Neural progenitor cell (in vitro differentiated cells): ENCODE measurements at regions not wholly inside any gene's neighbourhood (a gene's known extent, or its start where the extent isn't known, plus 50 kb on each side); places are given as distances from the start of the nearest gene placed in this dataset.

Source experiments
- DNase-seq: peaks from one replicate; pipeline ENCODE4 v3.0.0-alpha.2; 2016; ENCODE audit warnings: low spot score
- H2AFZ ChIP-seq: fragments of 200-600 bp; sonication (generic); replicated peaks from 2 replicates; pipeline ENCODE4 v1.6.1; 2016; ENCODE audit warnings: antibody characterized with exemption
- H3F3A ChIP-seq: fragments of 200-600 bp; sonication (generic); 2 replicates; pipeline ENCODE4 v1.6.1; 2016; ENCODE audit warnings: antibody characterized with exemption, low read depth
- H3K27ac ChIP-seq: fragments of 200-600 bp; sonication (generic); 2 replicates; pipeline ENCODE4 v1.5.1; 2016; ENCODE audit warnings: mild to moderate bottlenecking
- H3K27me3 ChIP-seq: fragments of 200-600 bp; sonication (generic); 2 replicates; pipeline ENCODE4 v1.6.1; 2016; ENCODE audit warnings: mild to moderate bottlenecking, moderate library complexity
- H3K36me3 ChIP-seq: fragments of 200-600 bp; sonication (generic); 2 replicates; pipeline ENCODE4 v1.5.1; 2016
- H3K4me1 ChIP-seq: fragments of 200-600 bp; sonication (generic); 2 replicates; pipeline ENCODE4 v1.6.1; 2016; ENCODE audit warnings: mixed run types
- H3K4me2 ChIP-seq: fragments of 200-600 bp; sonication (generic); 2 replicates; pipeline ENCODE4 v1.6.1; 2016
- H3K4me3 ChIP-seq: fragments of 200-600 bp; sonication (generic); 2 replicates; pipeline ENCODE4 v1.5.1; 2016
- H3K79me2 ChIP-seq: fragments of 200-600 bp; sonication (generic); 2 replicates; pipeline ENCODE4 v1.6.1; 2016; ENCODE audit warnings: low read depth
- H3K9ac ChIP-seq: fragments of 200-600 bp; sonication (generic); 2 replicates; pipeline ENCODE4 v1.6.1; 2016
- H3K9me3 ChIP-seq: fragments of 200-600 bp; sonication (generic); 2 replicates; pipeline ENCODE4 v1.5.1; 2016; ENCODE audit warnings: low read depth
- H4K20me1 ChIP-seq: fragments of 200-600 bp; sonication (generic); 2 replicates; pipeline ENCODE4 v1.6.1; 2016; ENCODE audit warnings: low read depth
- H3K27ac Mint-ChIP-seq: 3 replicates; pipeline ENCODE4 v1.8.0; 2021; ENCODE audit warnings: mixed read lengths
- H3K27me3 Mint-ChIP-seq: 2 replicates; pipeline ENCODE4 v1.8.0; 2022; ENCODE audit warnings: low read depth, mild to moderate bottlenecking, inconsistent platforms, moderate library complexity, mixed read lengths; ENCODE audit not compliant: insufficient read depth
- H3K36me3 Mint-ChIP-seq: 3 replicates; pipeline ENCODE4 v1.8.0; 2021; ENCODE audit warnings: mixed read lengths
- H3K4me1 Mint-ChIP-seq: 3 replicates; pipeline ENCODE4 v1.8.0; 2021; ENCODE audit warnings: mixed read lengths
- H3K4me3 Mint-ChIP-seq: 3 replicates; pipeline ENCODE4 v1.8.0; 2021; ENCODE audit warnings: mild to moderate bottlenecking, moderate library complexity, mixed read lengths
- H3K9me3 Mint-ChIP-seq: 3 replicates; pipeline ENCODE4 v1.8.0; 2020; ENCODE audit warnings: mixed read lengths
- CTCF ChIP-seq: fragments of 200-600 bp; sonication (generic); IDR thresholded peaks from 2 replicates; pipeline ENCODE4 v1.5.1; 2017; ENCODE audit warnings: antibody characterized with exemption, mild to moderate bottlenecking
- EZH2 ChIP-seq: fragments of 200-600 bp; sonication (generic); IDR thresholded peaks from 2 replicates; pipeline ENCODE4 v1.6.1; 2017; ENCODE audit warnings: antibody characterized with exemption, mild to moderate bottlenecking, moderate library complexity
- EZH2phosphoT487 ChIP-seq: fragments of 200-600 bp; sonication (generic); IDR thresholded peaks from 2 replicates; pipeline ENCODE4 v1.6.1; 2017; ENCODE audit warnings: antibody characterized with exemption

- Histone ChIP-seq H3K4me2 (no peak overlapping the region), H3K9me3 (no peaks in the 10 kb centered on the region), H3K79me2 (no peaks in the 10 kb centered on the region), H2AFZ (no peak overlapping the region), H3K36me3 (no peaks in the 10 kb centered on the region), H3K27me3 (no peaks in the 10 kb centered on the region), H3K4me1 (no peaks in the 10 kb centered on the region), H3K4me3 (no peak overlapping the region), H3K9ac (no peak overlapping the region), H3F3A (no peaks in the 10 kb centered on the region), H3K27ac (no peak overlapping the region), H4K20me1 (no peaks in the 10 kb centered on the region)
- Mint-ChIP-seq H3K4me3 (no peak overlapping the region), H3K9me3 (no peaks in the 10 kb centered on the region), H3K27ac (no peak overlapping the region), H3K27me3 (no peaks in the 10 kb centered on the region), H3K36me3 (no peaks in the 10 kb centered on the region), H3K4me1 (no peaks in the 10 kb centered on the region)
- DNase-seq: no peak
- TF ChIP-seq CTCF (no peak), EZH2phosphoT487 (no peak), EZH2 (no peak)
Measured at GRCh38 chr5:40396317-40396716, 283.4 kb upstream of the PTGER4 start.

GRCh38 chr5:40395251-40395650, 284.5 kb upstream of the PTGER4 start:
- no peaks in the 10 kb centered on the region for H3F3A ChIP-seq
- no peaks in the 10 kb centered on the region for H3K9me3 ChIP-seq
- H3K4me3 ChIP-seq: no peak overlapping the region
- Mint-ChIP-seq H3K36me3 (no peaks in the 10 kb centered on the region), H3K4me3 (no peak overlapping the region), H3K9me3 (no peaks in the 10 kb centered on the region), H3K27me3 (no peaks in the 10 kb centered on the region), H3K4me1 (no peaks in the 10 kb centered on the region), H3K27ac (no peak overlapping the region)
- H3K36me3 ChIP-seq: no peaks in the 10 kb centered on the region
- no peak overlapping the region for H3K27ac ChIP-seq
- no peaks in the 10 kb centered on the region for H4K20me1 ChIP-seq
- TF ChIP-seq EZH2phosphoT487: no peak
- TF ChIP-seq EZH2: no peak
- no peak for TF ChIP-seq CTCF
- no peaks in the 10 kb centered on the region for H3K79me2 ChIP-seq
- no peak overlapping the region for H2AFZ ChIP-seq
- no peak overlapping the region for H3K9ac ChIP-seq
- no peaks in the 10 kb centered on the region for H3K27me3 ChIP-seq
- no peak for DNase-seq
- no peaks in the 10 kb centered on the region for H3K4me1 ChIP-seq
- no peak overlapping the region for H3K4me2 ChIP-seq

DNA sequence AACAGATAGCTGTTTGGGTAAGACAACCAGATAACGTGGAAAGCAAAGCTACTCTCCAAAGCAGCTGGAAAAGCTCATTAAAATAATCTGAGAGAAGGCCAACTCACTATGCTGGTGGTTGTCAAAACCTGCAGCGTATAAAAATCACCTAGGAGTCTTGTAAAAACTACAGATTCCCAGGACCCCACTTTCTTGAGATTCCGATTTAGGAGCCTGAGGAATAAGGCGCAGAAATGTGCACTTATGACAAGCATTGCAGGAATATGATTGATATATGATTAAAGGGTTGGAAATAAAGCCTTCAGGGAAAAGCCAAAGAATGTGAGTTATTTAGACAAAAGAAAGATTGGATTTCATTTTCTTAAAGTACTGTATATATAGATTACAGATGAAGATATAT, 285.0 kb upstream of the PTGER4 start:
- Mint-ChIP-seq H3K27ac (no peak overlapping the region), H3K27me3 (no peaks in the 10 kb centered on the region), H3K4me1 (no peaks in the 10 kb centered on the region), H3K4me3 (no peak overlapping the region), H3K36me3 (no peaks in the 10 kb centered on the region), H3K9me3 (no peaks in the 10 kb centered on the region)
- Histone ChIP-seq H3K27ac (no peak overlapping the region), H3F3A (no peaks in the 10 kb centered on the region), H3K4me2 (no peak overlapping the region), H3K9ac (no peak overlapping the region), H4K20me1 (no peaks in the 10 kb centered on the region), H3K27me3 (no peaks in the 10 kb centered on the region), H2AFZ (no peak overlapping the region), H3K36me3 (no peaks in the 10 kb centered on the region), H3K4me1 (no peaks in the 10 kb centered on the region), H3K79me2 (no peaks in the 10 kb centered on the region), H3K4me3 (no peak overlapping the region), H3K9me3 (no peaks in the 10 kb centered on the region)
- DNase-seq: no peak
- TF ChIP-seq EZH2phosphoT487: no peak
- no peak for TF ChIP-seq EZH2
- no peak for TF ChIP-seq CTCF

GRCh38 chr5:40391642-40392041, 288.1 kb upstream of the PTGER4 start:
- Histone ChIP-seq H3K4me3 (no peak overlapping the region), H3K36me3 (no peaks in the 10 kb centered on the region), H3F3A (no peaks in the 10 kb centered on the region), H3K9me3 (no peaks in the 10 kb centered on the region), H3K4me1 (no peaks in the 10 kb centered on the region), H3K27me3 (no peaks in the 10 kb centered on the region), H3K27ac (no peak overlapping the region), H2AFZ (no peak overlapping the region), H3K79me2 (no peaks in the 10 kb centered on the region), H4K20me1 (no peaks in the 10 kb centered on the region), H3K9ac (no peak overlapping the region), H3K4me2 (no peak overlapping the region)
- no peak for DNase-seq
- Mint-ChIP-seq H3K4me1 (no peaks in the 10 kb centered on the region), H3K36me3 (no peaks in the 10 kb centered on the region), H3K27me3 (no peaks in the 10 kb centered on the region), H3K27ac (no peak overlapping the region), H3K4me3 (no peak overlapping the region), H3K9me3 (no peaks in the 10 kb centered on the region)
- no peak for TF ChIP-seq CTCF
- TF ChIP-seq EZH2: no peak
- TF ChIP-seq EZH2phosphoT487: no peak
